ENCODE measurements at regions not wholly inside any gene's neighbourhood (a gene's known extent, or its start where the extent isn't known, plus 50 kb on each side); places are given as distances from the start of the nearest gene placed in this dataset.

DNA sequence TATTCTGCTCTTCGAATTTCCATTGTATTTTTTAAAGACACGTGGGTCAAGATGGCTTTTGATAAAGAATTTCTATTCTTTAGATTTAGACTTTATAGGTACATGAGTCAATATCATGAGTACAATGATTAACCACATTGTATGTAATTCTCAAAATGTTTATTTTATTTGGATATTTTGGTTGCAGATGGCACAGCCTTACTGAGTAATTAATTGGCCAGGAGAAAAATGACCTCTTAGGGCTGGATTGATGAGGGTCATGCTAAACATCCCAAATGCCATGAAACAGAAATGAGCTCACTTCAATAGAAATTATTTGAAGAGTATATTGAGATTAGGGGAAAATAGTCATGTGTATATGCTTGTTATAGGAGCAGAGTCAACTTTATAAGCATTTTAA lies 131.2 kb upstream of the CCN2 start:
- no peak overlapping the region for H3K4me3 ChIP-seq (ENCODE audit: low read depth, poor library complexity, severe bottlenecking)
- TF ChIP-seq POLR2A (IDR thresholded peaks at IDR 0.05): no peak
- TF ChIP-seq, protein P1, sequence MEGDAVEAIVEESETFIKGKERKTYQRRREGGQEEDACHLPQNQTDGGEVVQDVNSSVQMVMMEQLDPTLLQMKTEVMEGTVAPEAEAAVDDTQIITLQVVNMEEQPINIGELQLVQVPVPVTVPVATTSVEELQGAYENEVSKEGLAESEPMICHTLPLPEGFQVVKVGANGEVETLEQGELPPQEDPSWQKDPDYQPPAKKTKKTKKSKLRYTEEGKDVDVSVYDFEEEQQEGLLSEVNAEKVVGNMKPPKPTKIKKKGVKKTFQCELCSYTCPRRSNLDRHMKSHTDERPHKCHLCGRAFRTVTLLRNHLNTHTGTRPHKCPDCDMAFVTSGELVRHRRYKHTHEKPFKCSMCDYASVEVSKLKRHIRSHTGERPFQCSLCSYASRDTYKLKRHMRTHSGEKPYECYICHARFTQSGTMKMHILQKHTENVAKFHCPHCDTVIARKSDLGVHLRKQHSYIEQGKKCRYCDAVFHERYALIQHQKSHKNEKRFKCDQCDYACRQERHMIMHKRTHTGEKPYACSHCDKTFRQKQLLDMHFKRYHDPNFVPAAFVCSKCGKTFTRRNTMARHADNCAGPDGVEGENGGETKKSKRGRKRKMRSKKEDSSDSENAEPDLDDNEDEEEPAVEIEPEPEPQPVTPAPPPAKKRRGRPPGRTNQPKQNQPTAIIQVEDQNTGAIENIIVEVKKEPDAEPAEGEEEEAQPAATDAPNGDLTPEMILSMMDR (IDR thresholded peaks at IDR 0.05): no peak
- intact Hi-C loops (cut with DNase I; ENCODE audit: low total_unique reads): no loop called here
- WGBS, 2 donors: 86 to 93% methylated on average over 2 of the region's 2 CpGs
- no peak for DNase-seq (ENCODE audit: low spot score in 2 of 2)

DNA sequence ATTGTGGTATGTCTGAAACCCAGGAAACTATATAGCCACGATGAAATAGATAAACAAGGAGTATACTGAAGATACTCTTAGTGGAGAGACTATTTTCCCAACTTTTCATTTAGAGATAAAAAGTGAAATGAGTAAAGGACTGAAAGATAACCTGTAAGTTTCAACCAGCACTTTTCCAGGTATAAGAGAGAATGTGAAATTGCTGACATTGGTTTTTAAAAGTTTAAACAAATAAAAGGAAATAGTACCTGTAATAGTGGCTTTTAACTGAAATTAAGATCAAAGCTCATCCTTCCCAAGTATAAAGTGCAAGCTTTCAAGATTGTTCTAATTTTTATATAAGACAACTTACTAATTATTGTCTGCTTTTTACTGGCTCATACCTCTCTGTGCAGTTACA lies 130.2 kb upstream of the CCN2 start:
- WGBS, 2 donors: 82 to 84% methylated on average over 1 of the region's 1 CpG
- no peak for DNase-seq (ENCODE audit: low spot score in 2 of 2)
- no peak overlapping the region for H3K4me3 ChIP-seq (ENCODE audit: low read depth, poor library complexity, severe bottlenecking)
- intact Hi-C loops (cut with DNase I; ENCODE audit: low total_unique reads): no loop called here
- TF ChIP-seq, protein P1 (IDR thresholded peaks at IDR 0.05): no peak
- no peak for TF ChIP-seq POLR2A (IDR thresholded peaks at IDR 0.05)

DNA sequence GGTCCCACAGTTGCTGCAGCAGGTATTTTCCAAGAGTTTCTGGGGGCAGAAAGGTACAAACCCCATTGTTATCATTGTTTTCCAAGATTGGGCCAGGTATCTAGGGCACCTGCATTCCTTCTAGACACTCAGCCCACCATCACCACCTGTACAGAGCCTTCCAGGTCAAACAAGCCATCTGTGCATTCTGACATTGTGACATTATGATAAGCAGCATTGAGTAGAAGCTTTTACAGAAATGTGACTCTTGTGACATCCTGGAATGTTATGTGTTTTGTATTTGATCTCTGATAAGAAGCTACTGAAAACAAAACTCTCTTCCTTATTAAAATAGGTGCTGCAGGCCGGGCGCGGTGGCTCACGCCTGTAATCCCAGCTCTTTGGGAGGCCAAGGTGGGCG lies 128.1 kb upstream of the CCN2 start:
- 96 to 98% methylated on average over 5 of the region's 5 CpGs for WGBS, 2 donors
- DNase-seq (ENCODE audit: low spot score in 2 of 2): no peak

DNA sequence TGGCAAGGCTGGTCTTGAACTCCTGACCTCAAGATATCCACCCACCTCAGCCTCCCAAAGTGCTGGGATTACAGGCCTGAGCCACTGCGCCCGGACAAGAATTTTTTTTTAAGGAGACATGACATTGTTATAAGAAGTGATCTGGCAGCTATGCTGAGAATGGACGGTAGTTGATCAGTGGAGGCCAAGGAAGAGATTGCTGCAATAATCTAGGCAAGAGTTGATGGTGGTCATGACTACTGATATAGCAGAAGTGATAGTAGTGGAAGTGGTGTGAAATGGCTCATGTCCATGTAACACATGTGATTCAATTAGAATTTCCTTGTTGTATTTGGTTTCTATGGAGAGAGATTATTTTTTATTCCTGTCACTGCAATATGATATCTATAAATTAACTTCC lies 125.3 kb upstream of the CCN2 start:
- H3K4me3 ChIP-seq (ENCODE audit: low read depth, poor library complexity, severe bottlenecking): no peak overlapping the region
- TF ChIP-seq, protein P1 (IDR thresholded peaks at IDR 0.05): no peak
- no peak for TF ChIP-seq POLR2A (IDR thresholded peaks at IDR 0.05)
- 91 to 94% methylated on average over 3 of the region's 3 CpGs for WGBS, 2 donors
- intact Hi-C loops (cut with DNase I; ENCODE audit: low total_unique reads): no loop called here
- DNase-seq (ENCODE audit: low spot score in 2 of 2): no peak

More for the DNA sequence above, 128.1 kb upstream of the CCN2 start:
- TF ChIP-seq POLR2A (IDR thresholded peaks at IDR 0.05): no peak
- TF ChIP-seq, protein P1 (IDR thresholded peaks at IDR 0.05): no peak
- intact Hi-C loops (cut with DNase I; ENCODE audit: low total_unique reads): no loop called here
- no peak overlapping the region for H3K4me3 ChIP-seq (ENCODE audit: low read depth, poor library complexity, severe bottlenecking)

DNA sequence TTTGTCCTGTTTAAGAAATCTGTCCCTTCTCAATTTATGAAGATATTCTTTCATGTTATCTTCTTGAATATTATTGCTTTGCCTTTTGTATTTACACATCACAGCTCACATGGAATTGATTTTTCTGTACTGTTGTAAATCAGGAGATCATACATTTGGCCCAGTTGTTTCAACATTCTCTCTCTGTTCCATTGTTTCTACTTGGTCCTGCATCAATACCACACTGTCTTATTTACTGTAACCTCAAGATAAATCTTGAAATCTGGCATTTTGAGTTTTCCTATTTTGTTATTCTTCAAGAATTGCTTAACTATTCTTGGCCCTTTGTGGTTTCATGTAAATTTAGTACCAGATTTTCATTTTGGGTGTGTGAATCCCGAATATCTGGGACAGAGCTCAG lies 121.7 kb upstream of the CCN2 start:
- no peak for TF ChIP-seq POLR2A (IDR thresholded peaks at IDR 0.05)
- intact Hi-C loops (cut with DNase I; ENCODE audit: low total_unique reads): no loop called here
- 57 to 61% methylated on average over 1 of the region's 1 CpG for WGBS, 2 donors
- H3K4me3 ChIP-seq (ENCODE audit: low read depth, poor library complexity, severe bottlenecking): no peak overlapping the region
- DNase-seq (ENCODE audit: low spot score in 2 of 2): no peak

DNA sequence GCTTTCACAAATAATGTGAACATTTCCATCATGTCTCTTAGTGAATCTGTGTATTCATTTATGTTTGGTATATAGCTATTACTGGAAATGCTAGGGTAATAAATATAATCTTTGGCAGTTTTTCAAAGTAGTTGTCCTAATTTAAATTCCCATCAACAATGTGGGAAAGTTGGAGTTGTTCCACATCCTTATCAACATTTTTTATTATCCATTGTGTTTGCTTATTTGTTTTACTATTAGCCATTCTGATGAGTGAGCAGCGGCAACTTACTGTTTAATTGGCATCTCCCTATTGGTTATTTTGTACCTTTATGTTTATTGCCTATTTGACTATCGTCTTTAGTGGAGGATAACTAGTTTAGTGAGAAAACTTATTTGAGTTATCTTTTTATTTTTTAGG lies 121.1 kb upstream of the CCN2 start:
- intact Hi-C loops (cut with DNase I; ENCODE audit: low total_unique reads): no loop called here
- 68 to 72% methylated on average over 2 of the region's 2 CpGs for WGBS, 2 donors

More for the DNA sequence above, 121.1 kb upstream of the CCN2 start:
- H3K4me3 ChIP-seq (ENCODE audit: low read depth, poor library complexity, severe bottlenecking): no peak overlapping the region
- TF ChIP-seq POLR2A (IDR thresholded peaks at IDR 0.05): no peak
- TF ChIP-seq, protein P1 (IDR thresholded peaks at IDR 0.05): no peak
- no peak for DNase-seq (ENCODE audit: low spot score in 2 of 2)

Measured in lower leg skin (tissue), 4 donors.